Panc1 (cell line): ENCODE measurements at regions not wholly inside any gene's neighbourhood (a gene's known extent, or its start where the extent isn't known, plus 50 kb on each side); places are given as distances from the start of the nearest gene placed in this dataset.

Experiments used
- ATAC-seq: fragments of 200-7000 bp; cut with Tn5 transposase; 2 replicates; pipeline ENCODE4 v1.9.1; 2020; ENCODE audit warnings: mild to moderate bottlenecking, moderate library complexity
- BruUV-seq: library from RNA; stranded (reverse); fragments of 400-500 nt; replicated peaks from 2 replicates; lab custom pipeline; 2021; lab: Mats Ljungman, UMichigan
- CTCF ChIA-PET: fragments of 300-600 bp; sonication (Branson Sonifier 250); formaldehyde crosslinking; loops from one replicate; lab custom pipeline; 2022; ENCODE audit warnings: antibody characterized with exemption; lab: Charles Lee
- POLR2A ChIA-PET: fragments of 300-600 bp; sonication (Branson Sonifier 250); formaldehyde crosslinking; loops from one replicate; lab custom pipeline; 2022; ENCODE audit warnings: antibody characterized with exemption; lab: Charles Lee
- DNase-seq: peaks from one replicate; pipeline ENCODE4 v3.0.0-alpha.2; 2010; ENCODE audit warnings: low read depth, low spot score
- H3K27ac ChIP-seq: 2 replicates; pipeline ENCODE4 v1.5.1; 2011; ENCODE audit warnings: mild to moderate bottlenecking, low read length, inconsistent platforms
- H3K27me3 ChIP-seq: fragments of 200-500 bp; sonication (Bioruptor generic); 2 replicates; pipeline ENCODE4 v1.6.0; 2014; ENCODE audit warnings: low read length, inconsistent platforms; ENCODE audit not compliant: control insufficient read depth, insufficient read depth
- H3K36me3 ChIP-seq: fragments of 200-500 bp; sonication (Bioruptor generic); 2 replicates; pipeline ENCODE4 v1.5.1; 2014; ENCODE audit warnings: inconsistent platforms, mild to moderate bottlenecking, low read length, moderate library complexity; ENCODE audit not compliant: control insufficient read depth, insufficient read depth
- H3K4me1 ChIP-seq: 2 replicates; pipeline ENCODE4 v1.5.1; 2011; ENCODE audit warnings: inconsistent platforms, mild to moderate bottlenecking, low read length, moderate library complexity; ENCODE audit not compliant: control insufficient read depth, insufficient read depth
- H3K4me3 ChIP-seq, 2 experiments: 2 replicates each; pipeline ENCODE4 v1.5.1; 2011 to 2012; ENCODE audit warnings: low read depth in 2 of 2, low read length in 2 of 2, mild to moderate bottlenecking in 2 of 2, inconsistent platforms in 1 of 2, moderate library complexity in 1 of 2
- H3K9me3 ChIP-seq: fragments of 200-500 bp; sonication (Bioruptor generic); 2 replicates; pipeline ENCODE4 v1.5.1; 2014; ENCODE audit warnings: low read depth, mild to moderate bottlenecking, inconsistent platforms, low read length, moderate library complexity; ENCODE audit not compliant: control insufficient read depth, insufficient read depth
- POLR2AphosphoS5 ChIP-seq: IDR thresholded peaks from 2 replicates; pipeline ENCODE4 v1.6.1; 2012; ENCODE audit warnings: mild to moderate bottlenecking, low read depth, low read length, moderate library complexity
- SIN3A ChIP-seq: IDR thresholded peaks from 2 replicates; pipeline ENCODE4 v1.6.1; 2012; ENCODE audit warnings: low read depth, mild to moderate bottlenecking, low read length, moderate library complexity, borderline replicate concordance; ENCODE audit not compliant: insufficient read depth
- TCF7L2 ChIP-seq: IDR thresholded peaks from 2 replicates; pipeline ENCODE4 v1.6.1; 2011; ENCODE audit warnings: mild to moderate bottlenecking, low read depth, low read length, inconsistent platforms
- in situ Hi-C: cut with HindIII; loops from 2 replicates; pipeline ENCODE4 v1.10.0; 2016; ENCODE audit warnings: low sequenced_read_pairs, low pct_unique_long_range_greater_than_20kb
- intact Hi-C: fragments of 100-400 bp; cut with micrococcal nuclease; formaldehyde crosslinking; loops from one replicate; pipeline ENCODE4 v1.10.0; 2022; ENCODE audit not compliant: unreplicated experiment
- TF ChIP-seq, protein P1 (sequence below): fragments of 450-650 bp; IDR thresholded peaks from 2 replicates; pipeline ENCODE4 v1.5.1; 2017; ENCODE audit warnings: mild to moderate bottlenecking
- TF ChIP-seq, protein P2 (sequence below), 2 experiments: IDR thresholded peaks; 2 replicates each; pipeline ENCODE4 v1.6.1; 2011 to 2012; ENCODE audit warnings: low read depth in 2 of 2, control low read depth in 1 of 2, low read length in 1 of 2, mild to moderate bottlenecking in 1 of 2, moderate library complexity in 1 of 2; ENCODE audit not compliant: insufficient read depth in 1 of 2

DNA sequence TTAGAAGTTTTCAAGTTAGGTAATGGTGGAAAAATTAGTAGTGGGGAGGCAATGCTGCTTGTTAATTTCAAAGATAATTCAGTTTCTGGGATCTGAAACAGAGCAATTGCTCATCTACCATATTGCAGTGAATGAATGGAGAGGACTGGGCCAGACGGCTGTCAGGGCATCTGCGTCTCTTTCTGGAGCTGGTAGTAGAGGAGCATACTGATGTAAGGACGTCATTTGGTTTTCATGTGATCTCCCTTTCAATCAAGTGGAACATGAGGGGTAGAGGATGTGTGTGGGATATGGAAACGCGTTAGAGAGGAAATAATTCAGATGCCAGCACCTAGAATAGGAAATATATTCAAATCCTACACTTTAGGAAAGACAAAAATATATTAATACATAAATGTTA is 490.3 kb downstream of the ADCYAP1 start:
- TF ChIP-seq TCF7L2, result no peak
- TF ChIP-seq POLR2AphosphoS5, result no peak
- TF ChIP-seq, protein P1, sequence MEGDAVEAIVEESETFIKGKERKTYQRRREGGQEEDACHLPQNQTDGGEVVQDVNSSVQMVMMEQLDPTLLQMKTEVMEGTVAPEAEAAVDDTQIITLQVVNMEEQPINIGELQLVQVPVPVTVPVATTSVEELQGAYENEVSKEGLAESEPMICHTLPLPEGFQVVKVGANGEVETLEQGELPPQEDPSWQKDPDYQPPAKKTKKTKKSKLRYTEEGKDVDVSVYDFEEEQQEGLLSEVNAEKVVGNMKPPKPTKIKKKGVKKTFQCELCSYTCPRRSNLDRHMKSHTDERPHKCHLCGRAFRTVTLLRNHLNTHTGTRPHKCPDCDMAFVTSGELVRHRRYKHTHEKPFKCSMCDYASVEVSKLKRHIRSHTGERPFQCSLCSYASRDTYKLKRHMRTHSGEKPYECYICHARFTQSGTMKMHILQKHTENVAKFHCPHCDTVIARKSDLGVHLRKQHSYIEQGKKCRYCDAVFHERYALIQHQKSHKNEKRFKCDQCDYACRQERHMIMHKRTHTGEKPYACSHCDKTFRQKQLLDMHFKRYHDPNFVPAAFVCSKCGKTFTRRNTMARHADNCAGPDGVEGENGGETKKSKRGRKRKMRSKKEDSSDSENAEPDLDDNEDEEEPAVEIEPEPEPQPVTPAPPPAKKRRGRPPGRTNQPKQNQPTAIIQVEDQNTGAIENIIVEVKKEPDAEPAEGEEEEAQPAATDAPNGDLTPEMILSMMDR, result no peak
- TF ChIP-seq, protein P2, sequence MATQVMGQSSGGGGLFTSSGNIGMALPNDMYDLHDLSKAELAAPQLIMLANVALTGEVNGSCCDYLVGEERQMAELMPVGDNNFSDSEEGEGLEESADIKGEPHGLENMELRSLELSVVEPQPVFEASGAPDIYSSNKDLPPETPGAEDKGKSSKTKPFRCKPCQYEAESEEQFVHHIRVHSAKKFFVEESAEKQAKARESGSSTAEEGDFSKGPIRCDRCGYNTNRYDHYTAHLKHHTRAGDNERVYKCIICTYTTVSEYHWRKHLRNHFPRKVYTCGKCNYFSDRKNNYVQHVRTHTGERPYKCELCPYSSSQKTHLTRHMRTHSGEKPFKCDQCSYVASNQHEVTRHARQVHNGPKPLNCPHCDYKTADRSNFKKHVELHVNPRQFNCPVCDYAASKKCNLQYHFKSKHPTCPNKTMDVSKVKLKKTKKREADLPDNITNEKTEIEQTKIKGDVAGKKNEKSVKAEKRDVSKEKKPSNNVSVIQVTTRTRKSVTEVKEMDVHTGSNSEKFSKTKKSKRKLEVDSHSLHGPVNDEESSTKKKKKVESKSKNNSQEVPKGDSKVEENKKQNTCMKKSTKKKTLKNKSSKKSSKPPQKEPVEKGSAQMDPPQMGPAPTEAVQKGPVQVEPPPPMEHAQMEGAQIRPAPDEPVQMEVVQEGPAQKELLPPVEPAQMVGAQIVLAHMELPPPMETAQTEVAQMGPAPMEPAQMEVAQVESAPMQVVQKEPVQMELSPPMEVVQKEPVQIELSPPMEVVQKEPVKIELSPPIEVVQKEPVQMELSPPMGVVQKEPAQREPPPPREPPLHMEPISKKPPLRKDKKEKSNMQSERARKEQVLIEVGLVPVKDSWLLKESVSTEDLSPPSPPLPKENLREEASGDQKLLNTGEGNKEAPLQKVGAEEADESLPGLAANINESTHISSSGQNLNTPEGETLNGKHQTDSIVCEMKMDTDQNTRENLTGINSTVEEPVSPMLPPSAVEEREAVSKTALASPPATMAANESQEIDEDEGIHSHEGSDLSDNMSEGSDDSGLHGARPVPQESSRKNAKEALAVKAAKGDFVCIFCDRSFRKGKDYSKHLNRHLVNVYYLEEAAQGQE (IDR thresholded peaks at IDR 0.05; ENCODE audit: insufficient read depth in 1 of 2, low read depth in 2 of 2, low read length in 1 of 2), result no peak
- TF ChIP-seq SIN3A, result no peak
- POLR2A ChIA-PET, result no interaction called here
- no peak for ATAC-seq
- no peaks in the 10 kb centered on the region for H3K4me1 ChIP-seq
- in situ Hi-C loops (no loop called here), intact Hi-C loops (no loop called here)
- no peak for DNase-seq
- CTCF ChIA-PET, result no interaction called here
- H3K27me3 ChIP-seq, result no peaks in the 10 kb centered on the region
- H3K27ac ChIP-seq, result no peak overlapping the region
- BruUV-seq, result no TSS peak
- H3K36me3 ChIP-seq, result no peaks in the 10 kb centered on the region
- no peak overlapping the region for H3K4me3 ChIP-seq
- no peaks in the 10 kb centered on the region for H3K9me3 ChIP-seq

DNA sequence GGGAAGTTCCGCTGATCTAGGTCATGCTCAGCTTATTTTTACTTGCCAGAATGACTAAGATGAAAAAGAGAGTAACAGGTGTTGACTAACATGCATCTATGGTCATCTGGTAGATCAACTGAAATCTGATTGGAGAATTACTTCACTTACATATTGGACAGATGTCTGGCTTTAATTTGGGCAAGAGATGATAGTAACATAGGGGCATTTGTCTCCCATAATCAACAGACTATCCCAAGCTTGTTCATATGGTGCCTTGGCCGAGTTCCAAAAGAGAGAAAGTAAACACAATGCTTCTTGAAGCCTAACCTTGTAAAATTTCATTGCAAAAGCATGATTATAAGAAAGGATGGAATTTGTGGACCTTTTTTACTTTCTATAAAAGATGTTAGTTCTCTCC is 503.7 kb downstream of the ADCYAP1 start:
- ChIA-PET POLR2A (no interaction called here), CTCF (no interaction called here)
- H3K9me3 ChIP-seq, result no peaks in the 10 kb centered on the region
- H3K4me3 ChIP-seq, result no peak overlapping the region
- no peak for ATAC-seq
- TF ChIP-seq, protein P1, result no peak
- TF ChIP-seq, protein P2 (IDR thresholded peaks at IDR 0.05; ENCODE audit: insufficient read depth in 1 of 2, low read depth in 2 of 2, low read length in 1 of 2), result no peak
- TF ChIP-seq SIN3A (no peak), POLR2AphosphoS5 (no peak), TCF7L2 (no peak)
- no TSS peak for BruUV-seq
- H3K4me1 ChIP-seq, result no peaks in the 10 kb centered on the region
- H3K27me3 ChIP-seq, result no peaks in the 10 kb centered on the region
- in situ Hi-C loops, result no loop called here
- H3K36me3 ChIP-seq, result no peaks in the 10 kb centered on the region
- H3K27ac ChIP-seq, result no peak overlapping the region
- DNase-seq, result no peak
- intact Hi-C loops, result no loop called here
